WI38 (cell line): ENCODE measurements at regions not wholly inside any gene's neighbourhood (a gene's known extent, or its start where the extent isn't known, plus 50 kb on each side); places are given as distances from the start of the nearest gene placed in this dataset.

ENCODE experiments used
- H3K4me3 ChIP-seq: 2 replicates; pipeline ENCODE4 v1.5.1; 2011; ENCODE audit warnings: low read depth, mild to moderate bottlenecking, control low read depth, low read length
- TF ChIP-seq, protein P1 (sequence below): IDR thresholded peaks from 2 replicates; pipeline ENCODE4 v1.5.1; 2012; ENCODE audit warnings: low read depth, mild to moderate bottlenecking, control low read depth, low read length

DNA sequence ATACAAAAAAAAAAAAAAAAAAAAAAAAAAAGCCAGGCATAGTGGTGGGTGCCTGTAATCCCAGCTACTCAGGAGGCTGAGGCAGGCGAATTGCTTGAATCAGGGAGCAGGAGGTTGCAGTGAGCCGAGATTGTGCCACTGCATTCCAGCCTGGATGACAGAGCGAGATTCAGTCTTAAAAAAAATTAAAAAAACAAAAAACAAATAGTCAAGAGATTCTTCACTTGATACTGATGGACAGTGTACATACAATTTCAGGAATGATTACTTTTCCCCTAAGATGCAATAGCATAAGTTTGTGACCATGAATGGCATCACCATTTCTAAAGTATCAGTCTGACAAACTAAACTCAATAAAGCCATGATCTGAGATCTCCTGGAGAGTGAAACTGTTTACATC lies 60.8 kb upstream of the IVNS1ABP start:
- no peak overlapping the region for H3K4me3 ChIP-seq
- TF ChIP-seq, protein P1, sequence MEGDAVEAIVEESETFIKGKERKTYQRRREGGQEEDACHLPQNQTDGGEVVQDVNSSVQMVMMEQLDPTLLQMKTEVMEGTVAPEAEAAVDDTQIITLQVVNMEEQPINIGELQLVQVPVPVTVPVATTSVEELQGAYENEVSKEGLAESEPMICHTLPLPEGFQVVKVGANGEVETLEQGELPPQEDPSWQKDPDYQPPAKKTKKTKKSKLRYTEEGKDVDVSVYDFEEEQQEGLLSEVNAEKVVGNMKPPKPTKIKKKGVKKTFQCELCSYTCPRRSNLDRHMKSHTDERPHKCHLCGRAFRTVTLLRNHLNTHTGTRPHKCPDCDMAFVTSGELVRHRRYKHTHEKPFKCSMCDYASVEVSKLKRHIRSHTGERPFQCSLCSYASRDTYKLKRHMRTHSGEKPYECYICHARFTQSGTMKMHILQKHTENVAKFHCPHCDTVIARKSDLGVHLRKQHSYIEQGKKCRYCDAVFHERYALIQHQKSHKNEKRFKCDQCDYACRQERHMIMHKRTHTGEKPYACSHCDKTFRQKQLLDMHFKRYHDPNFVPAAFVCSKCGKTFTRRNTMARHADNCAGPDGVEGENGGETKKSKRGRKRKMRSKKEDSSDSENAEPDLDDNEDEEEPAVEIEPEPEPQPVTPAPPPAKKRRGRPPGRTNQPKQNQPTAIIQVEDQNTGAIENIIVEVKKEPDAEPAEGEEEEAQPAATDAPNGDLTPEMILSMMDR: no peak

DNA sequence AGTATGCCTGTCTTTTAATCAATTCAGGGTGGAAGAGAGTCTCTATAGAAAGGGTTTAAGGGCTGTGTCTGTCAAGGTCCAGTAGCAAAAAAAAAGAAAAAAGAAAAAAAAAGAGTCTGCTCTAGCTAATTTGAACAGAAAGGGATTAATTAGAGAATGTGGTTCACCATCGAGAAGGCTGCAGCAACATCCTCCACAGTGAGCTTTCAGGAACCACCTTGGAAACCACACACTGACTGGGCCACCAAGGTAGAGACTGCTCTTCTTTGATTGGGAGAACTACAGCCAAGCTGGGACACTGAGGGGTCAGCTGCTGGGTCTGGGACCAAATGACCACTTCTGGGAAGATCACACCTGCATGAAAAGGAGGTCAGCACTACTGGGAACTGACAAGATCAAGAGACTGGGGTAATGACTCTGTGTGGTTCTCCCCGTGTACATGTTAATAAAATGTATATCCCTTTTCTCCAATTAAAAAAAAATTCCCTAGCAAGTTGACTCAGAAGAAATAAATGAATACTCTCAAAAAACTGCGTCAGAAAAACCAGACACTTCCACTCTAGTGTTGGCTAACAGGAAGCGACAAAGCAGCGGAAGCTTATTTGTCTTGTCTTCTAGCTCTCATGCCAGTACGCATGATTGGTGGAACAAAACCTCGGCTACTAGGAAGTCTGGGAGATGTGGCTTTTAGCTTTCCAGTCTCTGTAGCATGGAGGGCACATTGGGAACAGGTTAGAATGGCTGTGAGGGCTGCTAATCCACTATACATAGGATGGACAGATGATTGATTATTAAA lies 60.0 kb upstream of the IVNS1ABP start:
- TF ChIP-seq, protein P1: no peak
- H3K4me3 ChIP-seq: no peak overlapping the region

DNA sequence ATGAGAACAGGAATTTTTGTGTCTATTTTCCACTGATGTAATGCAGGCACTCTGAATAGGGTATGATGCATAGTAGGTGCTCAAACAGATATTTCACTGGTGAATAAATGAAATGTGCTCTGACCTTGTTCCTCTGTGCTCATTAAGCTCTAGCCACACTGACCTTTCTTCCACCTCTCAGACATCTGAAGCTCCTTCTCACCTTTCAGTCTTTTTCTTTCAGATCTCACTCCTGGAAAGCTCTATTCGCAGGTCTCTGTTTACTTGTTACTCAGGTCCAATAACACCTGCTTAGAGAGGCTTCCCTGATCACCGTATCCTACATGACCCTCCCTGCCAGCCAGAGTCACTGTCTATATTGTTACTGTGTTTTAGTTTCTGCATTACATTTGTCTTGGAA lies 59.2 kb upstream of the IVNS1ABP start:
- TF ChIP-seq, protein P1: no peak
- H3K4me3 ChIP-seq: no peak overlapping the region

DNA sequence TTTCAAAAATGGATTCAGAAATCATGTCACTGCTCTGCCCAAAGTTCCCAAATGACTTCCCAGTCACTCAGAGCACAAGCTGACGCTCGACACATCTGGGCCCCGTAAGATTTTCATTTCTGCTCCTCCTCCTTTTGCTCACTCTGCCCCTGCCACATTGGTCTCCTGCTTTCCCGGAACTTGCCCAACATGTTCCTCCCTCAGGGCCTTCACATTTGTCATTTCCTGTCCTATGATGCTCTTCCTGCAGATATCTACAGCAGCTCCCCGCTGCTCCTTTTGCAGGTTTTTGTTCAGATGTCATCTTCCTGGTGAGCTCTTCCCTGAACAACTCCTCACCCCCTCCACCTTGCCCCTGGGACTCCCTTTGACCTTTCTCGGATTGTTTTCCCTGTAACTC lies 58.5 kb upstream of the IVNS1ABP start:
- TF ChIP-seq, protein P1: no peak
- H3K4me3 ChIP-seq: no peak overlapping the region

DNA sequence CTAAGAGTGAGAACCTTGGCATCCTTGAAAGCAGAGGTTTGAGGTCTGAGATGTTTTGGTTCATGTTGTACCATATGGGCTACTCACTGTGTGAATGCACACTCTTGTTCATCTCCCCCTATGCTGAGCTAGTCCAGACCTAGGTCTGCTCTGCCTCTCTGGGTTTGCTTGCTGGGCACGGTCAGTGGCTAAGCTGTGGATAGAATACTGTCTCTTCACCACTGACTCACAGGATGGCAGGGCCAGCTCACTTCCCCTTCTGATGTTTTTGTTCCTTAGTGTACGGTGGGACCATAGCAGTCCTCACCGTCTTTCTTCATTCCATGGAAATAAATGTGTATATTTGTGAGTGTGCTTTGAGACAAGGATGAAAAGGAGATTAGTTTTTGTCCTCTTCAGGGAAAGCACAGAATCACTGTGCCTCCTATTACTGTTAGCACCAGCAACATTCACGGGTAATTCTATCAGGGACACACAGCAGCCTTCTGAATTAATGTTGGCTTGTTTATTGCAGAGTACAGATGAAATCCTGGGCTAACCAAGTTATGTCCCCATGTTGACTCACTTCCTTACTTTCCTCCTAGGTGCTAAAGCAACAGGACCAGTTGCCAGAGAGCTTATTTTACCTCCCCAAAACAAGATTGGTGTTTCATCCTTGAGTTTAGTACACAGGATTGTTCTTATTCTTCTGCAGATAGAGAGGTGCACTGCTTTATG lies 56.9 kb upstream of the IVNS1ABP start:
- H3K4me3 ChIP-seq: no peak overlapping the region

DNA sequence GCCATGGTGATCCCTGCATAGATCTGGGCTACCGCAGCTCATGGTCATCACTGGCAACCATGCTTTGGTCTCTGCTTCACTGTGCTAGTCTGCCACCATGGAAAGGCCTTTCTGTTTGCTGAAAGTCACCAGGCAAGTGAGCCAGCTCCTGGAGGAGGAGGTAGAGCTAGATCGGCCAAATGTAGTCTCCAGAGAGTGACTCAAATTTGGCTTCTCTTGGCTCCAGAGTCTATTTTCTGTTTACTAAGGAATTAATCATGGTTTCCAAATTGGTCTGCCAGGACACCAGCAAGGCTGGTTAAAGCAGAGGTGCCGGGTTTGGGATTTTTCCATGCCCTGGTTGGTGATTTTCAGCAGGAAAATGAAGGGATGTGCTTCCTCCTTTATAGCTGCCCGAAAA lies 52.7 kb upstream of the IVNS1ABP start:
- TF ChIP-seq, protein P1: no peak
- no peak overlapping the region for H3K4me3 ChIP-seq

More for the DNA sequence above, 56.9 kb upstream of the IVNS1ABP start:
- TF ChIP-seq, protein P1: no peak

DNA sequence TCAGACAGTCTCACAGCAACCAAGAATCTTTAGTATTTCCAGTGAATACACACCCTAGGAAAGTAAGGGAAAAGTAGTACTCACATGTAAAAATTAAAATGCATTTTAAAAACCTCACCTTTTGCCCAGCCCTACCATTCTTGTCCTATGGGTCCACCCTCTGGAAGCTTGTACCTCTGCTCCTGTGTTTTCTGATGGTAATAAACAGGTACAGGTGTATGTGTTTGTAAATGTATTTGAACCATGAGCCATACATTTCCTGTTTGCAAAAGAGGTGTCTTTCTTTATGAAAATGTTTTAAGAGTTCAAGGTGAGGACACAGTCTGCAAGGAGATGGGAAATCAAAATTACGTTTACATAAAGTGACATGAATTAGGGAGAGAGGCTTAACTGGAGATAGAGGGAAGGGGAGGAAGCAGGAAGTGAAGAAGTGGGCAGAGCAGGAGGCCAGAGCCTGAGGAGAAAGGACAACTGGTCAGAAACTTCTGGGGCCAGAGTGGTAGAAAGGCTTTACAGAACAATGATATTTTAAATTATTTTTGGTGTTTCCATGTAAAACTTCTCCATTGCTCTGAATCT lies 52.0 kb upstream of the IVNS1ABP start:
- TF ChIP-seq, protein P1: no peak
- H3K4me3 ChIP-seq: no peak overlapping the region
